ENCODE measurements at regions not wholly inside any gene's neighbourhood (a gene's known extent, or its start where the extent isn't known, plus 50 kb on each side); places are given as distances from the start of the nearest gene placed in this dataset.

DNA sequence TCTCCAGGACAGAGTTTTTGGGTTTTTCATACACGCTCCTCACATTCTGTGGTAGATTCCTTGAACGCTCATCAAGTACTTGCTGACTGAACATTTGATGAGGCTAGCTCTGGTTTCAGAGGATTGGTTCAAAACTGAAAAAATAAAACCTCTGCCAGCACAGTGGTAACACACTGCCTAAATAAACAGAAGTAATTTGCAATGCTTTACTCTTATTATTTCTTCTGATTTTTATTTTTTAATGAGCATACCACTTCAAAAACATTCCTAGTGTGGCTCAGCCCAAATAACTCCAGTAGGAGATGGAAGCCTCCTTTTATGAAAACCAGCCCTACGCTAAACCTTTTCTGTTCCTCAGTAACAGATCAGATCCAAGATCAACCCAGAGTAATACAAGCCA, 72.0 kb upstream of the INTU start:
- TF ChIP-seq, protein P1, sequence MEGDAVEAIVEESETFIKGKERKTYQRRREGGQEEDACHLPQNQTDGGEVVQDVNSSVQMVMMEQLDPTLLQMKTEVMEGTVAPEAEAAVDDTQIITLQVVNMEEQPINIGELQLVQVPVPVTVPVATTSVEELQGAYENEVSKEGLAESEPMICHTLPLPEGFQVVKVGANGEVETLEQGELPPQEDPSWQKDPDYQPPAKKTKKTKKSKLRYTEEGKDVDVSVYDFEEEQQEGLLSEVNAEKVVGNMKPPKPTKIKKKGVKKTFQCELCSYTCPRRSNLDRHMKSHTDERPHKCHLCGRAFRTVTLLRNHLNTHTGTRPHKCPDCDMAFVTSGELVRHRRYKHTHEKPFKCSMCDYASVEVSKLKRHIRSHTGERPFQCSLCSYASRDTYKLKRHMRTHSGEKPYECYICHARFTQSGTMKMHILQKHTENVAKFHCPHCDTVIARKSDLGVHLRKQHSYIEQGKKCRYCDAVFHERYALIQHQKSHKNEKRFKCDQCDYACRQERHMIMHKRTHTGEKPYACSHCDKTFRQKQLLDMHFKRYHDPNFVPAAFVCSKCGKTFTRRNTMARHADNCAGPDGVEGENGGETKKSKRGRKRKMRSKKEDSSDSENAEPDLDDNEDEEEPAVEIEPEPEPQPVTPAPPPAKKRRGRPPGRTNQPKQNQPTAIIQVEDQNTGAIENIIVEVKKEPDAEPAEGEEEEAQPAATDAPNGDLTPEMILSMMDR (IDR thresholded peaks at IDR 0.05) = no peak
- no peak for TF ChIP-seq EZH2 (IDR thresholded peaks at IDR 0.05; ENCODE audit: borderline replicate concordance, insufficient read depth, low read depth, low read length, poor library complexity, severe bottlenecking)

Data from B cell (primary cell).